KMS-11 (cell line): ENCODE measurements at regions not wholly inside any gene's neighbourhood (a gene's known extent, or its start where the extent isn't known, plus 50 kb on each side); places are given as distances from the start of the nearest gene placed in this dataset.

ENCODE experiments used
- H2AFZ ChIP-seq: fragments of 200-600 bp; sonication (generic); 2 replicates; pipeline ENCODE4 v1.6.1; 2016; ENCODE audit warnings: antibody characterized with exemption, mixed run types, low read depth
- H3K27ac ChIP-seq: fragments of 200-600 bp; sonication (generic); 2 replicates; pipeline ENCODE4 v1.6.1; 2016; ENCODE audit warnings: mild to moderate bottlenecking, mixed run types
- H3K27me3 ChIP-seq: fragments of 200-600 bp; sonication (generic); 2 replicates; pipeline ENCODE4 v1.6.1; 2017; ENCODE audit warnings: mild to moderate bottlenecking, low read depth, mixed run types, moderate library complexity; ENCODE audit not compliant: insufficient read depth
- H3K36me3 ChIP-seq: fragments of 200-600 bp; sonication (generic); 2 replicates; pipeline ENCODE4 v1.6.1; 2017; ENCODE audit warnings: mild to moderate bottlenecking, mixed run types; ENCODE audit not compliant: insufficient read depth
- H3K4me1 ChIP-seq: fragments of 200-600 bp; sonication (generic); 2 replicates; pipeline ENCODE4 v1.6.1; 2016; ENCODE audit warnings: mild to moderate bottlenecking, low read depth, mixed run types; ENCODE audit not compliant: poor library complexity, severe bottlenecking
- H3K4me2 ChIP-seq: fragments of 200-600 bp; sonication (generic); 2 replicates; pipeline ENCODE4 v1.7.0; 2016; ENCODE audit warnings: mild to moderate bottlenecking, mixed run types
- H3K4me3 ChIP-seq: fragments of 200-600 bp; sonication (generic); IDR thresholded peaks from 2 replicates; pipeline ENCODE4 v1.6.1; 2017; ENCODE audit warnings: low read depth, low read length, mixed read lengths; ENCODE audit not compliant: insufficient read depth
- H3K79me2 ChIP-seq: fragments of 200-600 bp; sonication (generic); 2 replicates; pipeline ENCODE4 v1.6.1; 2016; ENCODE audit warnings: low read depth, mixed run types; ENCODE audit not compliant: insufficient read depth
- H3K9ac ChIP-seq: fragments of 200-600 bp; sonication (generic); 2 replicates; pipeline ENCODE4 v1.6.1; 2016; ENCODE audit warnings: mild to moderate bottlenecking, mixed run types
- H4K20me1 ChIP-seq: fragments of 200-600 bp; sonication (generic); 2 replicates; pipeline ENCODE4 v1.6.1; 2016; ENCODE audit warnings: mild to moderate bottlenecking, mixed run types; ENCODE audit not compliant: insufficient read depth
- TF ChIP-seq, protein P1 (sequence below): fragments of 200-600 bp; sonication (generic); conservative IDR thresholded peaks from 2 replicates; pipeline ENCODE4 v1.6.1; 2017; ENCODE audit warnings: low read depth, mild to moderate bottlenecking, antibody characterized with exemption, low read length, moderate library complexity, mixed read lengths

DNA sequence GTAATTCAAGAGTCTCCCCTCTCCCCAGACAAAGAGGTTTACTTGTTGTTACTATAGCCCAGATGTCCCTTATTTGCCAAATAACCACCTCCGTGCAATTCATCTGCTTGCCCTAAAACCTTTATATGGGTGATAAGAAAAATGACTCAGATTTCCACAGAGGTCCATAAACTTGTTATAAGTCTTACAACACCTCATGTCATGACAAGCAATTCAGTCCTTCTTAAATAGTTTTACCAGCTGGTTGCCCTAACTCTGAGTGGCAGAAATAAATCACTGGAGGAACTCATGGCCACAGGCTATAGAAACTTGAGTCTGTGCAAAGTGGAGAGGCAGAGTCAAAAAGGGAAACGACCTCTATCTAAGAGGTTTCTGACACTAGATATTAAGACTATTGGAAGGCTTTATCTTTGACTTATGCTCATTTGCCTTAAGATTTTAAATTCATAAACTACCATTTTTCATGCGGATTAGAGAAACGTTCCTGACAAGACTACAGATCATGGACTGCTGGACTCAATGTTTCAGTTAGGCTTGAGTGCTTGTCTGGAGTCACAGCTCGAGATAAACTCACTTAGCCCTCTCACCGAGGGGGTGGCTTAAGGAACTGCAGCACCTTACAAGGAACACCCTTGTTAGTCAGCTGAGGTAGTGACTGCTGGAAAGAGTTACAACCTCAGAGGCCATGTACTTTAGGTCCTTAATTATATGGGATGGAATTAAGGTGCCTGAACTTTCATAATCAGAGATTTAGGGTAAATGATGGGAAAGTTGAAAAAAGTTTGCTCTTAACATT lies 662.5 kb upstream of the USP24 start:
- Histone ChIP-seq H2AFZ (no peak overlapping the region), H3K9ac (no peak overlapping the region), H3K4me1 (no peaks in the 10 kb centered on the region), H3K79me2 (no peaks in the 10 kb centered on the region), H3K36me3 (no peaks in the 10 kb centered on the region), H3K27me3 (no peaks in the 10 kb centered on the region), H3K4me3 (no peak overlapping the region), H4K20me1 (no peaks in the 10 kb centered on the region), H3K27ac (no peak overlapping the region), H3K4me2 (no peak overlapping the region)
- TF ChIP-seq, protein P1, sequence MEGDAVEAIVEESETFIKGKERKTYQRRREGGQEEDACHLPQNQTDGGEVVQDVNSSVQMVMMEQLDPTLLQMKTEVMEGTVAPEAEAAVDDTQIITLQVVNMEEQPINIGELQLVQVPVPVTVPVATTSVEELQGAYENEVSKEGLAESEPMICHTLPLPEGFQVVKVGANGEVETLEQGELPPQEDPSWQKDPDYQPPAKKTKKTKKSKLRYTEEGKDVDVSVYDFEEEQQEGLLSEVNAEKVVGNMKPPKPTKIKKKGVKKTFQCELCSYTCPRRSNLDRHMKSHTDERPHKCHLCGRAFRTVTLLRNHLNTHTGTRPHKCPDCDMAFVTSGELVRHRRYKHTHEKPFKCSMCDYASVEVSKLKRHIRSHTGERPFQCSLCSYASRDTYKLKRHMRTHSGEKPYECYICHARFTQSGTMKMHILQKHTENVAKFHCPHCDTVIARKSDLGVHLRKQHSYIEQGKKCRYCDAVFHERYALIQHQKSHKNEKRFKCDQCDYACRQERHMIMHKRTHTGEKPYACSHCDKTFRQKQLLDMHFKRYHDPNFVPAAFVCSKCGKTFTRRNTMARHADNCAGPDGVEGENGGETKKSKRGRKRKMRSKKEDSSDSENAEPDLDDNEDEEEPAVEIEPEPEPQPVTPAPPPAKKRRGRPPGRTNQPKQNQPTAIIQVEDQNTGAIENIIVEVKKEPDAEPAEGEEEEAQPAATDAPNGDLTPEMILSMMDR: no peak

DNA sequence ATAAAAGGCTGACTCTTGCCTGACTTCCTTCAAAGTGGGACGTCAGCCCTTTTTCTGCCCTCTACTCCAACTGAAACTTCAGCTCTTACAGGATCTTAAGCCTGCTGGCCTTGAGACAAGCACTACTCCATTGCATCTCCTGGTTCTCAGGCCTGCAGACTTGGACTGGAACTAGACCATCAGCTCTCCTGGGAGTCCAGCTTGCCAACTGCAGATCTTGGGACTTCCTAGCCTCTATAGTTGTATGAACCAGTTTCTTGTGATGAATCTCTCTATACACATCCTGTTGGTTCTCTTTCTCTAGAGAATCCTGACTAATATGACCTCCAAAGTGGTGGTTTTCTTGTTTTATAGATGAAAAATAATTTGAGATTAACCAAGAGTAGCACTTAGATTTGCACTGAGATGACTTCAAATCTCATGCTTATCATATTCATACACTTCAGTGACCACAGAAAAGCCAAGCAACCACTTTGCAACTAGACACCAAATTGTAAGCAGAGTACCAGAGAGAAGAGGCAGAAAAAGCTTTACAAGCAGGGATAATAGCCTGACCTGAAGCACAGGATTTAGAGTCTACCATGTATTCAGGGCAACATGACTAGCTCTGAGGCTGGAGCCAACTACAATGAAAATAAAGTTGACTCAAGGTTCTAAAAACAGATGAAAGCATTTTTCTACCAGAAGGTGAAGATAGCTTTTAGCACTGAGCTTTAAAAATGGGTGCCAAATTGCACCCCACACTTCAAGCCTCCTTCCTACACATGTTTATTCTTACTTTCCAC lies 661.3 kb upstream of the USP24 start:
- Histone ChIP-seq H3K4me2 (no peak overlapping the region), H4K20me1 (no peaks in the 10 kb centered on the region), H3K9ac (no peak overlapping the region), H3K4me1 (no peaks in the 10 kb centered on the region), H3K4me3 (no peak overlapping the region), H3K27ac (no peak overlapping the region), H2AFZ (no peak overlapping the region), H3K36me3 (no peaks in the 10 kb centered on the region), H3K79me2 (no peaks in the 10 kb centered on the region), H3K27me3 (no peaks in the 10 kb centered on the region)
- TF ChIP-seq, protein P1: no peak

DNA sequence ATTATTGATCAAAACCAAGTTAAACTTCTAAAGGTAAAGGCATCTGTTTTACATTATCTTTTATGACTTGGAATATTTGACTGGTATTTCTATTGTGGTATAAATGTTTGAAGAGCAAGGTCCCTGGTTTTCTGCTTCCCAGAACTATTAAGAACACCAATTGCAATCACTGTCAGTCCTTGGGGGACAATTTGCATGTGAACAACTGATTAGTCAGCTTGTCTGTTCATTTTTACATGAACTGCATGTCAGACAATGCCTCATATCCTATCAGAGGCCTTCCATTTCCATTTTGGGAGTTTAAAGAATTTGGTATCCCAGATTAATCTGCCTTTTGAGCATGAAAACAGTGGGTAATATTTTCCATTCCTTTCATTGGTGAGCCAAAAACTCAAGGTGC lies 654.9 kb upstream of the USP24 start:
- H3K4me3 ChIP-seq: no peak overlapping the region
- H3K36me3 ChIP-seq: no peaks in the 10 kb centered on the region
- H3K4me1 ChIP-seq: no peaks in the 10 kb centered on the region
- no peaks in the 10 kb centered on the region for H3K27me3 ChIP-seq
- no peaks in the 10 kb centered on the region for H3K79me2 ChIP-seq
- TF ChIP-seq, protein P1: no peak
- no peak overlapping the region for H2AFZ ChIP-seq
- H4K20me1 ChIP-seq: no peaks in the 10 kb centered on the region
- no peak overlapping the region for H3K27ac ChIP-seq
- H3K9ac ChIP-seq: no peak overlapping the region
- no peak overlapping the region for H3K4me2 ChIP-seq

DNA sequence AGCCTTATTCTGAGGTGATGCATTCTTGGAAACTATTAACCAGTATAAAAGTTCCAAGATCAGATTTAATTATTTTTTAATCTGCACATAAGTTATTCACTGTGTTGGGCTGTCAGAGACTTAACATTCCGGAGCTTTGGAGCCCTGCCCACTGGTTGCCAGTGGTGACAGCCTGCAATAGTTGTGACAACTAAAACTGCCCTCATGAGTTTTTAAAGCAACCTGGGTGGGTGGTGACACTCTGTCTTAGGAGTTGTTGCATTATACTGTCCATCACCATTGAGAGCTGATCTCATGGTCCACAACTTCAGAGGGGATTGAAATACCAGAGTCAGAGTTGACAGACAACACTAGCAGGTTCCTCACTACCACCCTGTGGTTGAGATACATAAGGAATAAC lies 653.9 kb upstream of the USP24 start:
- Histone ChIP-seq H3K4me1 (no peaks in the 10 kb centered on the region), H3K9ac (no peak overlapping the region), H3K4me2 (no peak overlapping the region), H4K20me1 (no peaks in the 10 kb centered on the region), H3K36me3 (no peaks in the 10 kb centered on the region), H3K27ac (no peak overlapping the region), H3K27me3 (no peaks in the 10 kb centered on the region), H2AFZ (no peak overlapping the region), H3K4me3 (no peak overlapping the region), H3K79me2 (no peaks in the 10 kb centered on the region)
- TF ChIP-seq, protein P1: no peak
